OCI-LY1 (cell line): ENCODE measurements at regions not wholly inside any gene's neighbourhood (a gene's known extent, or its start where the extent isn't known, plus 50 kb on each side); places are given as distances from the start of the nearest gene placed in this dataset.

Source experiments
- EZH2 ChIP-seq: fragments of 200-600 bp; sonication (generic), shearing (Covaris generic); IDR thresholded peaks from 2 replicates; pipeline ENCODE4 v1.8.0; 2017; ENCODE audit warnings: borderline replicate concordance, mixed run types, mild to moderate bottlenecking, antibody characterized with exemption, low read length, moderate library complexity, mixed read lengths
- TF ChIP-seq, protein P1 (sequence below): fragments of 200-600 bp; sonication (generic), shearing (Covaris generic); IDR thresholded peaks from 2 replicates; pipeline ENCODE4 v1.5.1; 2017; ENCODE audit warnings: mild to moderate bottlenecking, antibody characterized with exemption, low read length, moderate library complexity, mixed read lengths

DNA sequence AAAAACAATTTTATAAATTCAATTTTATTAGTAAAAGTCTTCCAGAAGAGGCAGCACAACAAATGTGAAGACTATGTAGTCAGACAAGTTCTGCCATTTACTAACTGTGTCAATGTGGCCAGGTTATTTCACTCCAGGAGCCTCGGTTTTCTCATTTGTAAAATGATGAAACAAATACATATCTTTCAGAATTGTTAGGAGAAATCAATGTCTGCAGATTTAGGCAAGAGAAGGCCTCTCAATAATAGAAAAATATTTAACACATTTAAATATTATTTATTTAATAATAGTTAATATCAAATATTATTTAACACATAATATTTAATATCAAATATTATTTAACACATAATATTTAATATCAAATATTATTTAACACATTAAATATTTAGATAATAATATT lies 75.6 kb upstream of the PTGFR start:
- TF ChIP-seq, protein P1, sequence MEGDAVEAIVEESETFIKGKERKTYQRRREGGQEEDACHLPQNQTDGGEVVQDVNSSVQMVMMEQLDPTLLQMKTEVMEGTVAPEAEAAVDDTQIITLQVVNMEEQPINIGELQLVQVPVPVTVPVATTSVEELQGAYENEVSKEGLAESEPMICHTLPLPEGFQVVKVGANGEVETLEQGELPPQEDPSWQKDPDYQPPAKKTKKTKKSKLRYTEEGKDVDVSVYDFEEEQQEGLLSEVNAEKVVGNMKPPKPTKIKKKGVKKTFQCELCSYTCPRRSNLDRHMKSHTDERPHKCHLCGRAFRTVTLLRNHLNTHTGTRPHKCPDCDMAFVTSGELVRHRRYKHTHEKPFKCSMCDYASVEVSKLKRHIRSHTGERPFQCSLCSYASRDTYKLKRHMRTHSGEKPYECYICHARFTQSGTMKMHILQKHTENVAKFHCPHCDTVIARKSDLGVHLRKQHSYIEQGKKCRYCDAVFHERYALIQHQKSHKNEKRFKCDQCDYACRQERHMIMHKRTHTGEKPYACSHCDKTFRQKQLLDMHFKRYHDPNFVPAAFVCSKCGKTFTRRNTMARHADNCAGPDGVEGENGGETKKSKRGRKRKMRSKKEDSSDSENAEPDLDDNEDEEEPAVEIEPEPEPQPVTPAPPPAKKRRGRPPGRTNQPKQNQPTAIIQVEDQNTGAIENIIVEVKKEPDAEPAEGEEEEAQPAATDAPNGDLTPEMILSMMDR, result no peak
- no peak for TF ChIP-seq EZH2
